GM18861 (cell line): ENCODE measurements at regions not wholly inside any gene's neighbourhood (a gene's known extent, or its start where the extent isn't known, plus 50 kb on each side); places are given as distances from the start of the nearest gene placed in this dataset.

Source experiments
- ATAC-seq: cut with Tn5 transposase; IDR thresholded peaks from one replicate; pipeline ENCODE4 v1.9.1; 2021; ENCODE audit not compliant: unreplicated experiment

GRCh38 chr1:65670518-65670917, 122.2 kb upstream of the PDE4B start:
- no peak for ATAC-seq

- ATAC-seq, result no peak
These were observed 118.2 kb upstream of the PDE4B start for GRCh38 chr1:65674522-65674921.

GRCh38 chr1:65679773-65680172, 112.9 kb upstream of the PDE4B start:
- ATAC-seq, result no peak

- no peak for ATAC-seq
These were observed 111.6 kb upstream of the PDE4B start for GRCh38 chr1:65681096-65681495.

- peak; percentile 94 for ATAC-seq
These were observed 105.1 kb upstream of the PDE4B start for GRCh38 chr1:65687428-65688214.

GRCh38 chr1:65688215-65688566, 104.5 kb upstream of the PDE4B start:
- ATAC-seq, result no peak

GRCh38 chr1:65688848-65689247, 103.8 kb upstream of the PDE4B start:
- ATAC-seq, result no peak

GRCh38 chr1:65691152-65691900, 101.4 kb upstream of the PDE4B start:
- ATAC-seq, result no peak

- no peak for ATAC-seq
These were observed 100.7 kb upstream of the PDE4B start for GRCh38 chr1:65691972-65692371.

- ATAC-seq, result no peak
These were observed 98.6 kb upstream of the PDE4B start for GRCh38 chr1:65694126-65694525.

- ATAC-seq, result no peak
These were observed 97.8 kb upstream of the PDE4B start for GRCh38 chr1:65694933-65695332.

- no peak for ATAC-seq
These were observed 94.1 kb upstream of the PDE4B start for GRCh38 chr1:65698590-65698989.

- ATAC-seq, result no peak
These were observed 88.8 kb upstream of the PDE4B start for GRCh38 chr1:65703853-65704252.

- no peak for ATAC-seq
These were observed 88.4 kb upstream of the PDE4B start for GRCh38 chr1:65704318-65704717.

- no peak for ATAC-seq
These were observed 74.8 kb upstream of the PDE4B start for GRCh38 chr1:65717815-65718454.

- ATAC-seq, result no peak
These were observed 73.3 kb upstream of the PDE4B start for GRCh38 chr1:65719391-65719790.

- ATAC-seq, result no peak
These were observed 70.2 kb upstream of the PDE4B start for GRCh38 chr1:65722461-65722860.

- ATAC-seq, result no peak
These were observed 68.5 kb upstream of the PDE4B start for GRCh38 chr1:65724151-65724550.

- ATAC-seq, result no peak
These were observed 67.6 kb upstream of the PDE4B start for GRCh38 chr1:65725064-65725463.

GRCh38 chr1:65728504-65728903, 64.2 kb upstream of the PDE4B start:
- no peak for ATAC-seq

GRCh38 chr1:65729259-65729658, 63.4 kb upstream of the PDE4B start:
- ATAC-seq, result no peak

- ATAC-seq, result no peak
These were observed 57.7 kb upstream of the PDE4B start for GRCh38 chr1:65734979-65735378.
